B cell (primary cell): ENCODE measurements at regions not wholly inside any gene's neighbourhood (a gene's known extent, or its start where the extent isn't known, plus 50 kb on each side); places are given as distances from the start of the nearest gene placed in this dataset.

ENCODE experiments used
- CTCF ChIP-seq: fragments of 200-600 bp; IDR thresholded peaks from one replicate; pipeline ENCODE4 v1.8.0; 2022; ENCODE audit warnings: antibody characterized with exemption, mild to moderate bottlenecking
- EZH2 ChIP-seq: IDR thresholded peaks from 2 replicates; pipeline ENCODE4 v1.6.1; 2012; ENCODE audit warnings: borderline replicate concordance, low read depth, mild to moderate bottlenecking, moderate library complexity, low read length; ENCODE audit not compliant: insufficient read depth, poor library complexity, severe bottlenecking

- no peak for TF ChIP-seq CTCF
- no peak for TF ChIP-seq EZH2
Measured at GRCh38 chr16:77612596-77612995, 109.7 kb upstream of the NUDT7 start.
